ENCODE measurements at regions not wholly inside any gene's neighbourhood (a gene's known extent, or its start where the extent isn't known, plus 50 kb on each side); places are given as distances from the start of the nearest gene placed in this dataset.

DNA sequence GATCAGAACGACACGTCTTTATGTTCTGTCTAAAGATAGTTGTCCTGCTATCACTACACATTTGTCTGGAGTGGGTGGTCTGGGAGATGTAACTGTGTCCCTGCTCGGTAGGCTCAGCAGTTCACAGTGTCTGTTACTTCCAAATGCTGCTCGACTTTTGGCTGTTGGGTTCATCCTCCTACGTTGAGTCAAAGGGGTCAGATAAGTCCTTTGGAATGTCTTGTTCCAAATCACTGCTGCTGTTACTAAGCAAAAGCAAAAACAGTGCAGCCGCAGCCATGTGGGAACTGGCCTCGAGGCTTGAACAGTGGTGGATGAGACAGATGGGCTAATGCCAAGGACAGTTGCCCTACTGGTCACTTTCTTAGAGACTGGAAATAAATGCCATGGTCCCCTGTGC is 272.2 kb upstream of the MAP3K7 start:
- H4K20me1 ChIP-seq (ENCODE audit: insufficient read depth), result no peaks in the 10 kb centered on the region
- no peak overlapping the region for H3K4me2 ChIP-seq (ENCODE audit: low read length)
- no peaks in the 10 kb centered on the region for H3K36me3 ChIP-seq (ENCODE audit: insufficient read depth, low read length)
- H3K79me2 ChIP-seq (replicated peaks; ENCODE audit: insufficient read depth, low read length), result no peaks in the 10 kb centered on the region
- no peak overlapping the region for H2AFZ ChIP-seq (ENCODE audit: low read depth, low read length)
- H3K9me2 ChIP-seq (ENCODE audit: insufficient read depth, low read length), result no peaks in the 10 kb centered on the region
- no peak overlapping the region for H3K4me3 ChIP-seq (ENCODE audit: low read length)
- no peaks in the 10 kb centered on the region for H3K27me3 ChIP-seq (ENCODE audit: insufficient read depth, low read depth, low read length)
- no peak overlapping the region for H3K9ac ChIP-seq (ENCODE audit: low read length)
- no peaks in the 10 kb centered on the region for H3F3A ChIP-seq (ENCODE audit: insufficient read depth, low read length, poor library complexity, severe bottlenecking)
- no peaks in the 10 kb centered on the region for H3K9me3 ChIP-seq (ENCODE audit: low read length)
- H3K27ac ChIP-seq (ENCODE audit: low read length), result no peak overlapping the region
- TF ChIP-seq EP300 (conservative IDR thresholded peaks at IDR 0.05; ENCODE audit: poor library complexity, severe bottlenecking) (no peak), POLR2AphosphoS5 (IDR thresholded peaks at IDR 0.05) (no peak), EZH2 (IDR thresholded peaks at IDR 0.05; ENCODE audit: borderline replicate concordance, insufficient read depth, low read length, poor library complexity, severe bottlenecking) (no peak)

DNA sequence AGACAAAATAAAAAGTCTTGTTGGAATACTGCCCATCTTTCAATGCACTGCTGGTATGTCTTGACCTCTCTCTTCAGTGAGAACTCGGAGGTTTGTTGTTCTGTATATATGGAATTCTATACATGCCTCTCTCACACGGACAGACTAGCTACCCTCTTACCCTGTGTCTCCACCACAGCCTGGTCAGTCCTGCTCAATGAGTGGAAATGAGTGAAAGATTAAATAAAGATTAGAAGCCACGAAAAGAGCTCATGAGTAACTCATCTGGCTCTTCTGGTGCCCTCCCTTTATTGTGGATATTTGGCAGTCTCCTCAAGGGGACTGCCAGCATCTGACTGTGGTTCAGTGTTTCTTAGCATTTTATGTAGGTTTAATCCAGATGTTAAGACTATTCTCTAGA is 262.8 kb upstream of the MAP3K7 start:
- no peak overlapping the region for H3K4me3 ChIP-seq (ENCODE audit: low read length)
- H3K9me3 ChIP-seq (ENCODE audit: low read length), result no peaks in the 10 kb centered on the region
- no peak overlapping the region for H3K27ac ChIP-seq (ENCODE audit: low read length)
- H3K27me3 ChIP-seq (ENCODE audit: insufficient read depth, low read depth, low read length), result no peaks in the 10 kb centered on the region
- no peak overlapping the region for H2AFZ ChIP-seq (ENCODE audit: low read depth, low read length)
- no peak overlapping the region for H3K9ac ChIP-seq (ENCODE audit: low read length)
- H3K79me2 ChIP-seq (replicated peaks; ENCODE audit: insufficient read depth, low read length), result no peaks in the 10 kb centered on the region
- no peaks in the 10 kb centered on the region for H3K36me3 ChIP-seq (ENCODE audit: insufficient read depth, low read length)
- TF ChIP-seq, protein P1, sequence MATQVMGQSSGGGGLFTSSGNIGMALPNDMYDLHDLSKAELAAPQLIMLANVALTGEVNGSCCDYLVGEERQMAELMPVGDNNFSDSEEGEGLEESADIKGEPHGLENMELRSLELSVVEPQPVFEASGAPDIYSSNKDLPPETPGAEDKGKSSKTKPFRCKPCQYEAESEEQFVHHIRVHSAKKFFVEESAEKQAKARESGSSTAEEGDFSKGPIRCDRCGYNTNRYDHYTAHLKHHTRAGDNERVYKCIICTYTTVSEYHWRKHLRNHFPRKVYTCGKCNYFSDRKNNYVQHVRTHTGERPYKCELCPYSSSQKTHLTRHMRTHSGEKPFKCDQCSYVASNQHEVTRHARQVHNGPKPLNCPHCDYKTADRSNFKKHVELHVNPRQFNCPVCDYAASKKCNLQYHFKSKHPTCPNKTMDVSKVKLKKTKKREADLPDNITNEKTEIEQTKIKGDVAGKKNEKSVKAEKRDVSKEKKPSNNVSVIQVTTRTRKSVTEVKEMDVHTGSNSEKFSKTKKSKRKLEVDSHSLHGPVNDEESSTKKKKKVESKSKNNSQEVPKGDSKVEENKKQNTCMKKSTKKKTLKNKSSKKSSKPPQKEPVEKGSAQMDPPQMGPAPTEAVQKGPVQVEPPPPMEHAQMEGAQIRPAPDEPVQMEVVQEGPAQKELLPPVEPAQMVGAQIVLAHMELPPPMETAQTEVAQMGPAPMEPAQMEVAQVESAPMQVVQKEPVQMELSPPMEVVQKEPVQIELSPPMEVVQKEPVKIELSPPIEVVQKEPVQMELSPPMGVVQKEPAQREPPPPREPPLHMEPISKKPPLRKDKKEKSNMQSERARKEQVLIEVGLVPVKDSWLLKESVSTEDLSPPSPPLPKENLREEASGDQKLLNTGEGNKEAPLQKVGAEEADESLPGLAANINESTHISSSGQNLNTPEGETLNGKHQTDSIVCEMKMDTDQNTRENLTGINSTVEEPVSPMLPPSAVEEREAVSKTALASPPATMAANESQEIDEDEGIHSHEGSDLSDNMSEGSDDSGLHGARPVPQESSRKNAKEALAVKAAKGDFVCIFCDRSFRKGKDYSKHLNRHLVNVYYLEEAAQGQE (IDR thresholded peaks at IDR 0.05; ENCODE audit: borderline replicate concordance), result no peak
- no peak for TF ChIP-seq EZH2 (IDR thresholded peaks at IDR 0.05; ENCODE audit: borderline replicate concordance, insufficient read depth, low read length, poor library complexity, severe bottlenecking)
- TF ChIP-seq POLR2AphosphoS5 (IDR thresholded peaks at IDR 0.05), result no peak
- TF ChIP-seq, protein P2, sequence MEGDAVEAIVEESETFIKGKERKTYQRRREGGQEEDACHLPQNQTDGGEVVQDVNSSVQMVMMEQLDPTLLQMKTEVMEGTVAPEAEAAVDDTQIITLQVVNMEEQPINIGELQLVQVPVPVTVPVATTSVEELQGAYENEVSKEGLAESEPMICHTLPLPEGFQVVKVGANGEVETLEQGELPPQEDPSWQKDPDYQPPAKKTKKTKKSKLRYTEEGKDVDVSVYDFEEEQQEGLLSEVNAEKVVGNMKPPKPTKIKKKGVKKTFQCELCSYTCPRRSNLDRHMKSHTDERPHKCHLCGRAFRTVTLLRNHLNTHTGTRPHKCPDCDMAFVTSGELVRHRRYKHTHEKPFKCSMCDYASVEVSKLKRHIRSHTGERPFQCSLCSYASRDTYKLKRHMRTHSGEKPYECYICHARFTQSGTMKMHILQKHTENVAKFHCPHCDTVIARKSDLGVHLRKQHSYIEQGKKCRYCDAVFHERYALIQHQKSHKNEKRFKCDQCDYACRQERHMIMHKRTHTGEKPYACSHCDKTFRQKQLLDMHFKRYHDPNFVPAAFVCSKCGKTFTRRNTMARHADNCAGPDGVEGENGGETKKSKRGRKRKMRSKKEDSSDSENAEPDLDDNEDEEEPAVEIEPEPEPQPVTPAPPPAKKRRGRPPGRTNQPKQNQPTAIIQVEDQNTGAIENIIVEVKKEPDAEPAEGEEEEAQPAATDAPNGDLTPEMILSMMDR (IDR thresholded peaks at IDR 0.05; ENCODE audit: poor library complexity, severe bottlenecking), result no peak
- no peak for TF ChIP-seq MXI1 (conservative IDR thresholded peaks at IDR 0.05; ENCODE audit: poor library complexity, severe bottlenecking)
- TF ChIP-seq EP300 (conservative IDR thresholded peaks at IDR 0.05; ENCODE audit: poor library complexity, severe bottlenecking), result no peak
- TF ChIP-seq SMC3 (conservative IDR thresholded peaks at IDR 0.05; ENCODE audit: poor library complexity), result no peak
- no peak for TF ChIP-seq TAF1 (IDR thresholded peaks at IDR 0.05; ENCODE audit: low read depth)
- TF ChIP-seq RAD21 (conservative IDR thresholded peaks at IDR 0.05), result no peak
- H4K20me1 ChIP-seq (ENCODE audit: insufficient read depth), result no peaks in the 10 kb centered on the region
- H3K9me2 ChIP-seq (ENCODE audit: insufficient read depth, low read length), result no peaks in the 10 kb centered on the region
- H3F3A ChIP-seq (ENCODE audit: insufficient read depth, low read length, poor library complexity, severe bottlenecking), result no peaks in the 10 kb centered on the region
- H3K4me2 ChIP-seq (ENCODE audit: low read length), result no peak overlapping the region

DNA sequence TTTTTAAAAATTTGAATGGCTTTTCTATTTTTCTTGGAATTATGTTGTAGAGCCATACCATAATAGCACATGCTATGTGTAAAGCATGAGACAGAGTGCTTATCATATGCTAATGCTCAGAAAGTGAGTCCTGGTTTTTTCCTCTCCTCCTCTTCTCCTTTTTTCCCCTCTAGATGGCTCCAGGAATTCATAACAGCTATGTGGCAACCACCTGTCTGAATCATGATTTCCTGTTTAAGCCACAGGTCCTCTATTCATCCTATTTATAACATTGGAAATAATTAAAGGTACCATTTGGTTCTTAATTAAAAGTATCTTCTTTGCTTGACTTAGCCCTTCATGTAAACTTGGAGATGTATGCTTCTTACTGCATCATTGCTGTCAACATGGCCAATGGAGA is 260.0 kb upstream of the MAP3K7 start:
- Histone ChIP-seq H3K36me3 (ENCODE audit: insufficient read depth, low read length) (no peaks in the 10 kb centered on the region), H3K79me2 (replicated peaks; ENCODE audit: insufficient read depth, low read length) (no peaks in the 10 kb centered on the region), H4K20me1 (ENCODE audit: insufficient read depth) (no peaks in the 10 kb centered on the region), H3K27ac (ENCODE audit: low read length) (no peak overlapping the region), H3K4me2 (ENCODE audit: low read length) (no peak overlapping the region), H2AFZ (ENCODE audit: low read depth, low read length) (no peak overlapping the region), H3K9me2 (ENCODE audit: insufficient read depth, low read length) (no peaks in the 10 kb centered on the region), H3K27me3 (ENCODE audit: insufficient read depth, low read depth, low read length) (no peaks in the 10 kb centered on the region), H3K9me3 (ENCODE audit: low read length) (no peaks in the 10 kb centered on the region), H3F3A (ENCODE audit: insufficient read depth, low read length, poor library complexity, severe bottlenecking) (no peaks in the 10 kb centered on the region), H3K9ac (ENCODE audit: low read length) (no peak overlapping the region), H3K4me3 (ENCODE audit: low read length) (no peak overlapping the region)
- TF ChIP-seq TAF1 (IDR thresholded peaks at IDR 0.05; ENCODE audit: low read depth) (no peak), RAD21 (conservative IDR thresholded peaks at IDR 0.05) (no peak), SMC3 (conservative IDR thresholded peaks at IDR 0.05; ENCODE audit: poor library complexity) (no peak), MXI1 (conservative IDR thresholded peaks at IDR 0.05; ENCODE audit: poor library complexity, severe bottlenecking) (no peak), POLR2AphosphoS5 (IDR thresholded peaks at IDR 0.05) (no peak), EP300 (conservative IDR thresholded peaks at IDR 0.05; ENCODE audit: poor library complexity, severe bottlenecking) (no peak), EZH2 (IDR thresholded peaks at IDR 0.05; ENCODE audit: borderline replicate concordance, insufficient read depth, low read length, poor library complexity, severe bottlenecking) (no peak)
- TF ChIP-seq, protein P1 (IDR thresholded peaks at IDR 0.05; ENCODE audit: borderline replicate concordance), result no peak
- TF ChIP-seq, protein P2 (IDR thresholded peaks at IDR 0.05; ENCODE audit: poor library complexity, severe bottlenecking), result no peak
